C4-2B (cell line): ENCODE measurements at regions not wholly inside any gene's neighbourhood (a gene's known extent, or its start where the extent isn't known, plus 50 kb on each side); places are given as distances from the start of the nearest gene placed in this dataset.

Source experiments
- CTCF ChIP-seq: fragments of 450-650 bp; conservative IDR thresholded peaks from 2 replicates; pipeline ENCODE4 v1.5.1; 2017; ENCODE audit warnings: mild to moderate bottlenecking
- ZFX ChIP-seq: fragments of 450-650 bp; IDR thresholded peaks from 2 replicates; pipeline ENCODE4 v1.6.1; 2017

- TF ChIP-seq CTCF, result no peak
- no peak for TF ChIP-seq ZFX
Observed at GRCh38 chr2:33655626-33656320, 56.7 kb upstream of the FAM98A start.
